OCI-LY7 (cell line): ENCODE measurements at regions not wholly inside any gene's neighbourhood (a gene's known extent, or its start where the extent isn't known, plus 50 kb on each side); places are given as distances from the start of the nearest gene placed in this dataset.

Experiments used
- CTCF ChIP-seq: fragments of 200-600 bp; sonication (generic); conservative IDR thresholded peaks from 2 replicates; pipeline ENCODE4 v1.5.1; 2014; ENCODE audit warnings: mild to moderate bottlenecking, antibody characterized with exemption, low read length, moderate library complexity, mixed read lengths
- EZH2phosphoT487 ChIP-seq: fragments of 200-600 bp; sonication (generic); IDR thresholded peaks from 2 replicates; pipeline ENCODE4 v1.6.1; 2018; ENCODE audit warnings: low read depth, borderline replicate concordance, mild to moderate bottlenecking, mixed run types, antibody characterized with exemption, low read length, moderate library complexity, mixed read lengths

- TF ChIP-seq CTCF (no peak), EZH2phosphoT487 (no peak)
Observed at GRCh38 chr11:87971354-87971753, 203.9 kb downstream of the RAB38 start.
